ENCODE measurements at regions not wholly inside any gene's neighbourhood (a gene's known extent, or its start where the extent isn't known, plus 50 kb on each side); places are given as distances from the start of the nearest gene placed in this dataset.
A peak's percentile ranks its signal among the peaks of the same experiment; 100 is the strongest.

DNA sequence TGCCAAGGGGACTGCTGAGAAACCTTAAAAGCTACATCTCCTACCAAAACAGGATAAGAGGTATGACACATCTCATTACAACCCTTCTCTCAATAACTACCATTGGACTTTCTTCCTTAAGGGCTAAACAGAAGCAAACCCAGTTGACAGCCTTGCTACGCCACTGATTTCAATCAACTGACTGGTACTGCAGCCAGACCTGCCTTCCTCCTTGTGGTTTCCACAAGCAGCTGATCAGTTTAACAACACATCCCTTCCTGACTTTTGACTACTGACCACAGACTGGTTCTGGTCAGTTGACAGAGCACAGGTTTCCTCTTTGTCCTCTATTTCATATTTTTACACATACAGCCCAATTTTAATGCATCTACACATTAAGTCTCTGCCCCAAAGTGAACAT is 108.8 kb downstream of the ADAMTS1 start:
- Histone ChIP-seq H3K4me3 (replicated peaks; ENCODE audit: low read depth, low read length) (no peak overlapping the region), H3K36me3 (ENCODE audit: control insufficient read depth, insufficient read depth, low read length) (no peaks in the 10 kb centered on the region), H3K27me3 (replicated peaks; ENCODE audit: control insufficient read depth, insufficient read depth, low read length) (no peaks in the 10 kb centered on the region)
- TF ChIP-seq, protein P1, sequence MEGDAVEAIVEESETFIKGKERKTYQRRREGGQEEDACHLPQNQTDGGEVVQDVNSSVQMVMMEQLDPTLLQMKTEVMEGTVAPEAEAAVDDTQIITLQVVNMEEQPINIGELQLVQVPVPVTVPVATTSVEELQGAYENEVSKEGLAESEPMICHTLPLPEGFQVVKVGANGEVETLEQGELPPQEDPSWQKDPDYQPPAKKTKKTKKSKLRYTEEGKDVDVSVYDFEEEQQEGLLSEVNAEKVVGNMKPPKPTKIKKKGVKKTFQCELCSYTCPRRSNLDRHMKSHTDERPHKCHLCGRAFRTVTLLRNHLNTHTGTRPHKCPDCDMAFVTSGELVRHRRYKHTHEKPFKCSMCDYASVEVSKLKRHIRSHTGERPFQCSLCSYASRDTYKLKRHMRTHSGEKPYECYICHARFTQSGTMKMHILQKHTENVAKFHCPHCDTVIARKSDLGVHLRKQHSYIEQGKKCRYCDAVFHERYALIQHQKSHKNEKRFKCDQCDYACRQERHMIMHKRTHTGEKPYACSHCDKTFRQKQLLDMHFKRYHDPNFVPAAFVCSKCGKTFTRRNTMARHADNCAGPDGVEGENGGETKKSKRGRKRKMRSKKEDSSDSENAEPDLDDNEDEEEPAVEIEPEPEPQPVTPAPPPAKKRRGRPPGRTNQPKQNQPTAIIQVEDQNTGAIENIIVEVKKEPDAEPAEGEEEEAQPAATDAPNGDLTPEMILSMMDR (IDR thresholded peaks at IDR 0.05; ENCODE audit: insufficient read depth, low read length, poor library complexity, severe bottlenecking): no peak
- DNase-seq (ENCODE audit: extremely low read depth, insufficient read length): no peak

DNA sequence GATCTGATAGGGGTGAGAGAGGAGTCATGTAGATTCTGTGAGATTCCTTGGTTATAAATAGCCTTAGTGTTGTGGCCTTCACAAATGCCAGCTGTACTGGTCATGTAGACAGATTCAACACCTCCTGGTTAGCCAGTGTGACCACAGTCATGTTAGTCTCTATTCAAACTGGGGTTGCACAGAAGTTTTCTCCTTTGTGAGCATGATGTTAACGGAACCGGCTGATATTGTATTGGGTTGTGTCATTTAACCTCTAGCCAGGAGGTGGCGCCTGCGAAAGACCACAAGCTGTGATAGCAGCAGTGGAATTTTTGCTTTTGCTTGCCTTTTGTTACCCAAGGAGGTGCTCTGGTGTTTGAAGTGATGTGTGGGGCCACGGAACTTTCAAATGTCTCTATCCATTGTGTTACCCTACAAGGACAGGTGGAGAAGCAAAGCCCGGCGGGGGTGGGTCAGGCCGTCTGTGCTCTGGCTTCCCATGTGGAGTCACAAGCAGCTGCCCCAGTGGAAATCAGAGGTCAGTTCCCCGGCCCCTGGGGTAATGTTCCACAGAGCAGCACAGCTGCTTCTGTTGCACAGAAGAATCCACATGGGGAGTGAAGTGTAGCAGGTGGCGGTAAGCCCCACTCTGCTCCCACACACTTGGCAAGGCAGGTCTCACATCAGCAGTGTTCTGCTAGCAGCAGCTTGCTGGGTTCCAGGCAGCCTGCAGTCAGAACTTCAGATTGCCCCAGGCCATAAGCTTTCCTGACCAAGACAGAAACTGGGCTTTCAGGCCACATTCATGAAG is 112.6 kb downstream of the ADAMTS1 start:
- Histone ChIP-seq H3K4me3 (replicated peaks; ENCODE audit: low read depth, low read length) (no peak overlapping the region), H3K36me3 (ENCODE audit: control insufficient read depth, insufficient read depth, low read length) (no peaks in the 10 kb centered on the region), H3K27me3 (replicated peaks; ENCODE audit: control insufficient read depth, insufficient read depth, low read length) (no peaks in the 10 kb centered on the region)
- TF ChIP-seq, protein P1 (IDR thresholded peaks at IDR 0.05; ENCODE audit: insufficient read depth, low read length, poor library complexity, severe bottlenecking): peak; percentile 35
- DNase-seq (ENCODE audit: extremely low read depth, insufficient read length): no peak

DNA sequence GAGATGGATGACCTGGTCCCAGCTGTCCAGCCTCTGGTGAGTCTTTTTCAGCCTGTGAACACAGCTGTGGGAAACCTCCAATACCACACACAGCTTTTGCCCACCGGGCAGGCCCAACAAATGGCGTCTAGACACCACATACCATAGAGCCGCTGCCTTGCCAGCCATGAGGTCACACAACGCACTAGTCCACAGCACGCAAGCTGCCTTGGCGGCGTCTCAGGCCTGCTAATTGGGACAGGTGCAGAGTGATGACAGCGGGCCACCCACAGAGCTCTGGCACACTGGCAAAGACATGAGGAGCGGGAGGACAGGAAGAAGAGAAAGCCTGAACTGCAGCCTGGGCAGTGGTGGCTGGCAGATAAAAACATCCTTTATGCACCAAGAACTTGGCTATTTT is 125.5 kb downstream of the ADAMTS1 start:
- TF ChIP-seq, protein P1 (IDR thresholded peaks at IDR 0.05; ENCODE audit: insufficient read depth, low read length, poor library complexity, severe bottlenecking): no peak
- DNase-seq (ENCODE audit: extremely low read depth, insufficient read length): no peak
- no peak overlapping the region for H3K4me3 ChIP-seq (replicated peaks; ENCODE audit: low read depth, low read length)
- H3K36me3 ChIP-seq (ENCODE audit: control insufficient read depth, insufficient read depth, low read length): no peaks in the 10 kb centered on the region
- no peaks in the 10 kb centered on the region for H3K27me3 ChIP-seq (replicated peaks; ENCODE audit: control insufficient read depth, insufficient read depth, low read length)

DNA sequence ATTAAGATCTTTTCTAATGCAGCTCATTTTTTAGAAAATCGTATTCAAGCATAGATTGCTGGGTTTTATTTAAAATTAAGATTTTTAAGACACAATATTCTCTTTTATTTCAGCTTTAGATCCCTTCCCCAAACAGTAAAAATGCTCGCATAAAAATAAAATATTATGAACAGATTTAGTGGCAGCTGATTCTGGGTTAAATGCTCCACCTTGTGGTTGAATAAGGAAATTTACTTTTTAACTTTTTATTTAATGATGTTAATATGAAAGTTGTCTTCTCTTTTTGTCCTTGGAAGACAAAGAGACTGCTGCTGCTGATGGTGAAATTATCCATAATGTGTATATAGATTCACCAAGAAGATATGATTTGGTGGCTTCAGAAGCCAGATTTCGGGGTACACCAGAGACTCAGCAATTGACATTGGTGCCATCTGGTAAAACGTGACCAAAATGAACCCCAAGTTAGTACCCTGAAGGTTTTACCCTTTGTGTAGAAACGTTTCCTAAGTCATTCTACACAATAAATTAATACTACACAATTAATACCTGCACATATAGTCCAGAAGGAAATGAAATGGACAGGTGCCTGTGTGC is 128.0 kb downstream of the ADAMTS1 start:
- Histone ChIP-seq H3K4me3 (replicated peaks; ENCODE audit: low read depth, low read length) (no peak overlapping the region), H3K36me3 (ENCODE audit: control insufficient read depth, insufficient read depth, low read length) (no peaks in the 10 kb centered on the region), H3K27me3 (replicated peaks; ENCODE audit: control insufficient read depth, insufficient read depth, low read length) (no peaks in the 10 kb centered on the region)
- TF ChIP-seq, protein P1 (IDR thresholded peaks at IDR 0.05; ENCODE audit: insufficient read depth, low read length, poor library complexity, severe bottlenecking): peak; percentile 35
- no peak for DNase-seq (ENCODE audit: extremely low read depth, insufficient read length)

DNA sequence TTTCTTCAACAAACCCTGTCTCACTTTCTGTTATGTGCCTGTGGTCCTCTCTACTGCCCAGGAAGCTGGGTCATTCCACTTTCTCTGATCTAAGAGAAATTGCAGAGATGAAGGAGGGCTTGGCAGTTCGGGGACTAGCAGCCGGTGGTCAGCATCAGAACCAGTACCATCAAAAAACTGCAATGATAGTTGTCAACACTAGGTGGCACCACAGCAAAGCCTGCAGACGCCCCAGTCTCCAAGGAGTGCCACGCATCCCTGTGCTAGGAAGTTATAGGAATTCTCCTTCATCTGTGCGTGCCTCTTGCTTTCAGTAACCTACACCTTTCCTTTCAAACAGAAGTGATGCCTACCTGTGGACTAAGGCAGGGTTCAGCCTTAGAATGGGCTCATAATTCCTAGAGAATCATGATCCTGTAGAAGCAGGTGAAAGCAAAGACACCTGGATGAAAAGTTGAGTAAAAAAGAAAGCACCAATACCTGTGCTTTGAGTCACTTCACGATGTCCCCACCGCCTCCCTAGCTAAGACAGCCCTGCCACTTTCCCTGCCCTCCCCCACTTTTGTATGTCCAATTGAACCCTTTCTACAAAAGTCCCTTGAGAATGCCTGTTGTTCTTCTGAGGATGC is 129.2 kb downstream of the ADAMTS1 start:
- no peak for DNase-seq (ENCODE audit: extremely low read depth, insufficient read length)
- H3K4me3 ChIP-seq (replicated peaks; ENCODE audit: low read depth, low read length): no peak overlapping the region
- TF ChIP-seq, protein P1 (IDR thresholded peaks at IDR 0.05; ENCODE audit: insufficient read depth, low read length, poor library complexity, severe bottlenecking): peak; percentile 63
- H3K27me3 ChIP-seq (replicated peaks; ENCODE audit: control insufficient read depth, insufficient read depth, low read length): no peaks in the 10 kb centered on the region
- H3K36me3 ChIP-seq (ENCODE audit: control insufficient read depth, insufficient read depth, low read length): no peaks in the 10 kb centered on the region
